Subcutaneous abdominal adipose tissue (tissue), 5 donors: ENCODE measurements at regions not wholly inside any gene's neighbourhood (a gene's known extent, or its start where the extent isn't known, plus 50 kb on each side); places are given as distances from the start of the nearest gene placed in this dataset.

Source experiments
- H3K27ac ChIP-seq: one replicate; pipeline ENCODE4 v1.7.0; 2013; ENCODE audit warnings: low read depth, mild to moderate bottlenecking, inconsistent platforms, low read length, moderate library complexity
- H3K27me3 ChIP-seq, 5 donors: one replicate each; pipeline ENCODE4 v1.7.0; 2013; ENCODE audit warnings: low read length in 5 of 5, inconsistent platforms in 1 of 5; ENCODE audit not compliant: control insufficient read depth in 5 of 5, insufficient read depth in 4 of 5
- H3K36me3 ChIP-seq, 5 donors: one replicate each; pipeline ENCODE4 v1.7.0; 2013; ENCODE audit warnings: low read length in 5 of 5; ENCODE audit not compliant: control insufficient read depth in 5 of 5, insufficient read depth in 5 of 5
- H3K4me1 ChIP-seq, 5 donors: one replicate each; pipeline ENCODE4 v1.7.0; 2013; ENCODE audit warnings: low read length in 5 of 5, mild to moderate bottlenecking in 3 of 5, moderate library complexity in 1 of 5; ENCODE audit not compliant: control insufficient read depth in 5 of 5, insufficient read depth in 5 of 5
- H3K4me3 ChIP-seq, 5 donors: one replicate each; pipeline ENCODE4 v1.7.0; 2013; ENCODE audit warnings: low read length in 5 of 5, low read depth in 1 of 5
- H3K9ac ChIP-seq, 5 donors: one replicate each; pipeline ENCODE4 v1.7.0; 2013; ENCODE audit warnings: low read length in 5 of 5, mild to moderate bottlenecking in 4 of 5, moderate library complexity in 3 of 5
- H3K9me3 ChIP-seq, 5 donors: one replicate each; pipeline ENCODE4 v1.7.0; 2013; ENCODE audit warnings: low read length in 5 of 5; ENCODE audit not compliant: control insufficient read depth in 5 of 5
- donor health status: healthy.
- donor health status: healthy.
- donor health status: healthy.
- donor health status: healthy.
- donor health status: healthy.

GRCh38 chr17:36736201-36737156 is 135.1 kb downstream of the MRM1 start:
- Histone ChIP-seq H3K4me3 (no peak overlapping the region), H3K9ac (no peak overlapping the region), H3K9me3 (no peaks in the 10 kb centered on the region), H3K27ac (no peak overlapping the region), H3K36me3 (no peaks in the 10 kb centered on the region), H3K27me3 (peaks cover 0 to 17% (median 12%) of the 10 kb centered on the region in 5 donors), H3K4me1 (no peaks in the 10 kb centered on the region)

- Histone ChIP-seq H3K27me3 (peaks cover 0 to 14% (median 13%) of the 10 kb centered on the region in 5 donors), H3K4me1 (no peaks in the 10 kb centered on the region), H3K9ac (no peak overlapping the region), H3K4me3 (no peak overlapping the region), H3K9me3 (peaks cover 0 to 3% (median 0%) of the 10 kb centered on the region in 5 donors), H3K27ac (no peak overlapping the region), H3K36me3 (no peaks in the 10 kb centered on the region)
Measured at GRCh38 chr17:36739208-36739607, 137.8 kb downstream of the MRM1 start.

- peaks cover 0 to 14% (median 11%) of the 10 kb centered on the region in 5 donors for H3K27me3 ChIP-seq
- H3K9me3 ChIP-seq, result peaks cover 0 to 3% (median 0%) of the 10 kb centered on the region in 5 donors
- no peaks in the 10 kb centered on the region for H3K4me1 ChIP-seq
- H3K9ac ChIP-seq, result no peak overlapping the region
- no peak overlapping the region for H3K27ac ChIP-seq
- H3K36me3 ChIP-seq, result no peaks in the 10 kb centered on the region
- no peak overlapping the region for H3K4me3 ChIP-seq
Measured at GRCh38 chr17:36740157-36740556, 138.8 kb downstream of the MRM1 start.

- no peaks in the 10 kb centered on the region for H3K4me1 ChIP-seq
- peaks cover 0 to 13% (median 10%) of the 10 kb centered on the region in 5 donors for H3K27me3 ChIP-seq
- no peak overlapping the region for H3K9ac ChIP-seq
- no peak overlapping the region for H3K27ac ChIP-seq
- H3K4me3 ChIP-seq, result no peak overlapping the region
- H3K36me3 ChIP-seq, result no peaks in the 10 kb centered on the region
- H3K9me3 ChIP-seq, result peaks cover 0 to 3% (median 0%) of the 10 kb centered on the region in 5 donors
Measured at GRCh38 chr17:36741019-36741902, 139.9 kb downstream of the MRM1 start.

GRCh38 chr17:36742267-36743000 is 141.1 kb downstream of the MRM1 start:
- Histone ChIP-seq H3K9ac (no peak overlapping the region), H3K4me3 (no peak overlapping the region), H3K27me3 (peaks cover 0 to 13% (median 10%) of the 10 kb centered on the region in 5 donors), H3K9me3 (peaks cover 0 to 3% (median 0%) of the 10 kb centered on the region in 5 donors), H3K4me1 (no peaks in the 10 kb centered on the region), H3K27ac (no peak overlapping the region), H3K36me3 (no peaks in the 10 kb centered on the region)

- no peak overlapping the region for H3K4me3 ChIP-seq
- no peaks in the 10 kb centered on the region for H3K36me3 ChIP-seq
- no peaks in the 10 kb centered on the region for H3K4me1 ChIP-seq
Measured at GRCh38 chr17:36743130-36743529, 141.7 kb downstream of the MRM1 start.

GRCh38 chr17:36746381-36747053 is 145.1 kb downstream of the MRM1 start:
- no peak overlapping the region for H3K4me3 ChIP-seq
- peaks cover 0 to 19% (median 5%) of the 10 kb centered on the region in 5 donors for H3K27me3 ChIP-seq
- H3K9ac ChIP-seq, result no peak overlapping the region
- no peak overlapping the region for H3K27ac ChIP-seq
- H3K9me3 ChIP-seq, result peaks cover 0 to 3% (median 0%) of the 10 kb centered on the region in 5 donors
- H3K36me3 ChIP-seq, result no peaks in the 10 kb centered on the region
- H3K4me1 ChIP-seq, result no peaks in the 10 kb centered on the region

More at GRCh38 chr17:36743130-36743529, 141.7 kb downstream of the MRM1 start:
- H3K27me3 ChIP-seq, result peaks cover 0 to 13% (median 10%) of the 10 kb centered on the region in 5 donors
- H3K9me3 ChIP-seq, result peaks cover 0 to 3% (median 0%) of the 10 kb centered on the region in 5 donors
- no peak overlapping the region for H3K9ac ChIP-seq
- no peak overlapping the region for H3K27ac ChIP-seq

GRCh38 chr17:36747861-36748260 is 146.5 kb downstream of the MRM1 start:
- H3K27ac ChIP-seq, result no peak overlapping the region
- peaks cover 3 to 13% (median 9%) of the 10 kb centered on the region in 5 donors for H3K27me3 ChIP-seq
- H3K9me3 ChIP-seq, result peaks cover 0 to 3% (median 0%) of the 10 kb centered on the region in 5 donors
- H3K36me3 ChIP-seq, result no peaks in the 10 kb centered on the region
- H3K4me3 ChIP-seq, result no peak overlapping the region
- H3K9ac ChIP-seq, result no peak overlapping the region
- no peaks in the 10 kb centered on the region for H3K4me1 ChIP-seq

- H3K36me3 ChIP-seq, result no peaks in the 10 kb centered on the region
- no peak overlapping the region for H3K9ac ChIP-seq
- H3K9me3 ChIP-seq, result peaks cover 0 to 3% (median 0%) of the 10 kb centered on the region in 5 donors
- no peak overlapping the region for H3K4me3 ChIP-seq
- H3K27ac ChIP-seq, result no peak overlapping the region
- no peaks in the 10 kb centered on the region for H3K4me1 ChIP-seq
- peaks cover 7 to 13% (median 9%) of the 10 kb centered on the region in 5 donors for H3K27me3 ChIP-seq
Measured at GRCh38 chr17:36748272-36748671, 146.9 kb downstream of the MRM1 start.
